NCI-H2196 (cell line): ENCODE measurements at regions not wholly inside any gene's neighbourhood (a gene's known extent, or its start where the extent isn't known, plus 50 kb on each side); places are given as distances from the start of the nearest gene placed in this dataset.

ENCODE experiments used
- DNase-seq: peaks from one replicate; lab custom pipeline; 2025; ENCODE audit not compliant: unreplicated experiment; lab: John Stamatoyannopoulos, UW

GRCh38 chr2:105652014-105652796 lies 92.5 kb upstream of the NCK2 start:
- no peak for DNase-seq

- DNase-seq = no peak
Measured at GRCh38 chr2:105649534-105649933, 95.2 kb upstream of the NCK2 start.

GRCh38 chr2:105647731-105648130 lies 97.0 kb upstream of the NCK2 start:
- no peak for DNase-seq

GRCh38 chr2:105646774-105647076 lies 98.0 kb upstream of the NCK2 start:
- DNase-seq = no peak

GRCh38 chr2:105645938-105646773 lies 98.6 kb upstream of the NCK2 start:
- no peak for DNase-seq

GRCh38 chr2:105645031-105645937 lies 99.4 kb upstream of the NCK2 start:
- DNase-seq = no peak

GRCh38 chr2:105644174-105644980 lies 100.3 kb upstream of the NCK2 start:
- no peak for DNase-seq

- DNase-seq = no peak
Measured at GRCh38 chr2:105643405-105644173, 101.1 kb upstream of the NCK2 start.

GRCh38 chr2:105641389-105641811 lies 103.3 kb upstream of the NCK2 start:
- no peak for DNase-seq

- no peak for DNase-seq
Measured at GRCh38 chr2:105640246-105640645, 104.5 kb upstream of the NCK2 start.

GRCh38 chr2:105636109-105636740 lies 108.5 kb upstream of the NCK2 start:
- no peak for DNase-seq

- DNase-seq = no peak
Measured at GRCh38 chr2:105635564-105635963, 109.1 kb upstream of the NCK2 start.

- DNase-seq = no peak
Measured at GRCh38 chr2:105634198-105634597, 110.5 kb upstream of the NCK2 start.

- DNase-seq = no peak
Measured at GRCh38 chr2:105631922-105632321, 112.8 kb upstream of the NCK2 start.

GRCh38 chr2:105631011-105631410 lies 113.7 kb upstream of the NCK2 start:
- DNase-seq = no peak

GRCh38 chr2:105629634-105630033 lies 115.1 kb upstream of the NCK2 start:
- DNase-seq = no peak

- DNase-seq = peak; percentile 26
Measured at GRCh38 chr2:105627534-105627933, 117.2 kb upstream of the NCK2 start.

- DNase-seq = no peak
Measured at GRCh38 chr2:105626966-105627340, 117.8 kb upstream of the NCK2 start.

- DNase-seq = no peak
Measured at GRCh38 chr2:105626212-105626965, 118.3 kb upstream of the NCK2 start.
